GM19324 (cell line): ENCODE measurements at regions not wholly inside any gene's neighbourhood (a gene's known extent, or its start where the extent isn't known, plus 50 kb on each side); places are given as distances from the start of the nearest gene placed in this dataset.
"Not testable (repeated sequence)": the region's sequence is repeated elsewhere in the genome, so short reads cannot be mapped to it uniquely, and the experiment has no call there.

Experiments
- ATAC-seq: cut with Tn5 transposase; IDR thresholded peaks from one replicate; pipeline ENCODE4 v1.9.1; 2021; ENCODE audit warnings: mild to moderate bottlenecking, moderate library complexity; ENCODE audit not compliant: unreplicated experiment, low FRiP score

- not testable (repeated sequence) for ATAC-seq
Measured at GRCh38 chr20:26373066-26373465, 676.4 kb upstream of the ZNF337 start.

- no peak for ATAC-seq
Measured at GRCh38 chr20:26354511-26354910, 657.9 kb upstream of the ZNF337 start.

- ATAC-seq, result no peak
Measured at GRCh38 chr20:26347396-26347795, 650.7 kb upstream of the ZNF337 start.

- ATAC-seq, result not testable (repeated sequence)
Measured at GRCh38 chr20:26340460-26341065, 643.9 kb upstream of the ZNF337 start.

- no peak for ATAC-seq
Measured at GRCh38 chr20:26324177-26324576, 627.5 kb upstream of the ZNF337 start.

DNA sequence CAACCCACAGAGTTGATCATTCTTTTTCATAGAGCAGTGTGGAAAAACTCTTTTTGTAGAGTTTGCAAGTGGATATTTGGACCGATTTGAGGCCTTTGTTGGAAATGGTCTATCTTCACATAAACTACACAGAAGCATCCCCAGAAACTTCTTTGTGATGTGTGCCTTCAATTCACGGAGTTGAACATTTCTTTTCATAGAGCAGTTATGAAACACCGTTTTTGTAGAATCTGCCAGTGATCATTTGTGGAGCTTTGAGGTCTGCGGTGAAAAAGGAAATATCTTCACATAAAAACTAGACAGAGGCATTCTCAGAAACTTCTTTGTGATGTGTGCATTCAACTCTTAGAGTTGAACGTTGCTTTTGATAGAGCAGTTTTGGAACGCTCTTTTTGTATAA is 618.4 kb upstream of the ZNF337 start:
- no peak for ATAC-seq

GRCh38 chr20:26309720-26310119 is 613.1 kb upstream of the ZNF337 start:
- ATAC-seq, result not testable (repeated sequence)

DNA sequence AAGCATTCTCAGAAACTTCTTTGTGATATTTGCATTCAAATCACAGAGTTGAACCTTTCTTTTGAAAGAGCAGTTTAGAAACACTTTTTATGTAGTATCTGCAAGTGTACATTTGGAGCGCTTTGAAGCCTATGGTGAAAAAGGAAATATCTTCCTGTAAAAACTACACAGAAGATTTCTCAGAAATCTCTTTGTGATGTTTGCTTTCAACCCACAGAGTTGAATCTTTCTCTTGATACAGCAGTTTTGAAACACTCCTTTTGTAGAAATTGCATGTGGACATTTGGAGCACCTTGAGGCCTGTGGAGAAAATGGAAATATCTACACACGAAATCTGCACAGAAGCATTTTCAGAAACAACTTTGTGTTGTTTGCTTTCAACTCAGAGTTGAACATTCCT is 612.3 kb upstream of the ZNF337 start:
- no peak for ATAC-seq

DNA sequence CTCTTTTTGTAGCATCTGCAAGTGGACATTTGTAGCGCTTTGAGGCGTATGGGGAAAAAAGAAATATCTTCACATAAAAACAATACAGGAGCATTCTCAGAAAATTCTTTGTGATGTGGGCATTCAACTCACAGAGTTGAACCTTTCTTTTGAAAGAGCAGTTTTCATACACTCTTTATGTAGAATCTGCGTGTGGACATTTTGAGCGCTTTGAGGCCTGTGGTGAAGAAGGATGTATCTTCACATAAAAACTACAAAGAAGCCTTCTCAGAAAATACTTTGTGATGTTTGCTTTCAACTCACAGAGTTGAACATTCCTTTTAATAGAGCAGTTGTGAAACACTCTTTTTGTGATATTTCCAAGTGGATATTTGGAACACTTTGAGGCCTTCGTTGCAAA is 598.4 kb upstream of the ZNF337 start:
- no peak for ATAC-seq

DNA sequence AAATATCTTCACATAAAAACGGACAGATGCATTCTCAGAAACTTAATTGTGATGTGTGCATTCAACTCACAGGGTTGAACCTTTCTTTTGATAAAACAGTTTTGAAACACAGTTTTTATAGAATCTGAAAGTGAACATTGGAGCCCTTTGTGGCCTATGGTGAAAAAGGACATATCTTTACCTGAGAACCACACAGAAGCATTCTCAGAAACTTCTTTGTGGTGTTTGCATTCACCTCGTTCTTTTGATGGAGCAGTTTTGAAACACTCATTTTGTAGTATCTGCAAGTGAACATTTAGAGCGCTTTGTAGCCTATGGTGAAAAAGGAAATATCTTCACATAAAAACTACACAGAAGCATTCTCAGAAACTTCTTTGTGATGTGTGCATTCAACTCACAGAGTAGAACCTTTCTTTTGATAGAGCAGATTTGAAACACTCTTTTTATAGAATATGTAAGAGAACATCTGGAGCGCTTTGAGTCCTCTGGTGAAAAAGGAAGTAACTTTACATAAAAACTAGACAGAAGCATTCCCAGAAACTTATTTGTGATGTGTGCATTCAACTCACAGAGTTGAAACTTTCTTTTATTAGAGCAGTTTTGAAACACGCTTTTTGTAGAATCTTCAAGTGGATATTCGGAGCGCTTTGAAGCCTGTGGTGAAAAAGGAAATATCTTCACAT is 591.9 kb upstream of the ZNF337 start:
- ATAC-seq, result not testable (repeated sequence)

DNA sequence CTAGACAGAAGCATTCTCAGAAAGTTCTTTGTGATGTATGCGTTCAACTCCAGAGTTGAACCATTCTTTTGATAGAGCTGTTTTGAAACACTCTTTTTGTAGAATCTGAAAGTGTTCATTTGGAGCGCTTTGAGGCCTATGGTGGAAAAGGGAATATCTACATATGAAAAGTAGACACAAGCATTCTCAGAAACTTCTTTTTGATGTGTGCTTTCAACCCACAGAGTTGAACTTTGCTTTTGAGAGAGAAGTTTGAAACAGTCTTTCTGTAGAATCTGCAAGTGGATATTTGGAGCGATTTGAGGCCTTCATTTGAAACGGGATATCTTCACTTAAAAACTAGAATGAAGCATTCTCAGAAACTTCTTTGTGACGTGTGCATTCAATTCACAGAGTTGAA is 582.6 kb upstream of the ZNF337 start:
- no peak for ATAC-seq

DNA sequence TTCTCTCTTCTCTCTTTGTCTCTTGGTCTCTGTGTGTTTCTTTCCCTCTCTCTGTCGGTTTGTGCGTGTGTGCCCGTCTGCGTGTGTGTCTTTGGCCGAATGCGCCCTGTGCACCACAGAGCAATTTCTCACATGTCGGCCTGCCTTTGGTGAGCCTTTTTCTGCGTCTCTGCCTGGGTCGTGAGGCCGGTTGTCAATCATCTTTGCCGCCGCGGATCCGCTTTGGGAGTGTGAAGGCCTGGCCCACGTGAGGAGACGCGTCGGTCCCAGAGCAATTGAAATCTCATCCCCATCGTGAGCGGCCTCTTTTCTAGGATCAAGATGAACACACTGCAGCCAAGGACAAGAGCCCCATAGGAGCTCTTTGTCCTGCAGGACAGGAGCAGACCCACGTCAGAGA is 580.7 kb upstream of the ZNF337 start:
- no peak for ATAC-seq

DNA sequence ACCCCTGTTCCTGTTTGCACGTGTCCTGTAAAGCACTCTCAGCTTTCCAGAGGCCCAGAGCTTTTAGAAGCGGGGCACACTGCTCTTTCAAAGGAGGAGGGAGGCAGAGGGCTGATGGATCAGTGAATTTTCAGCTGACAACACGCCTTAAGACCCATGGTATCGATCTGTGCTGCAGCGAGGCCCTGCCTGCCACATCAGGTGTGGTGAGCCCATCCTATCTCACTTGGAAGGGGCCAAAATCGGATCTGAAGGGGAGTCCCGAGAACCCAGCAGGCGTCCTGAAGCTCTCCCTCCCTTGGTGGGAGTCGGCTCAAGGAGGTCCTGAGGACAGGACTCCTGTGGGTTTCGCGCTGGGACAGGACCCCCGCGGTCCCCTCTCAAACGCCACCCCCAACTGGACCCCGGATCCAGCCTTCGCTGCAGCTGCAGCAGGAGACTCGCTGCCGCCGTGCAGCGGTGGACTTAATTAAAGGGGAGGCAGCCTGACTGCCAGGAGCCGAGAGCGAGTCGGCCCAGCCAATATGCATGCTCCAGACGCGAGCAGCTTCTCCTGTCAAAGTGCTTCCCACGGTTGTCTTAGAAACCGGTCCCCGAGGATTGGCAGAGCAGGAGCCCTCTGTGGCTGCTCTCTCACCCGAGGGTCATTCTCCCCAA is 580.0 kb upstream of the ZNF337 start:
- no peak for ATAC-seq

DNA sequence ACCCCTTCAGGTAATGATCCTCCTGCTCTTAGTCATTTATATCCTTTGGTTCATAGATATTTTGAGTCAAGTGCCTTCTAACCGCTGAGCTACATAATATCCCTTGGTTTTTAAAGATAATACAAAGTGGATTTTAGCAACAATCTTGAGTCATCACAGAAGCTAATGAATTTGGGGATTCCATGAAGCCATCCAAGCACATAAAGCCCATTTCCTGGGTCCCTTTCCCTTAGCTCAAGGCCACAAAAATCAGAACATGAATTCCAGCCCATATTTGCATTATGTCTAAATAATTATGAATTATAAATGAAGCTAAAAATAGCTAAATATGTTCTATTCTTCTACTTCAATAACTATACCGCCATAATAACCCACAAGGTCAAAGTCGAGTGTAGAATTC is 572.1 kb upstream of the ZNF337 start:
- ATAC-seq, result not testable (repeated sequence)

DNA sequence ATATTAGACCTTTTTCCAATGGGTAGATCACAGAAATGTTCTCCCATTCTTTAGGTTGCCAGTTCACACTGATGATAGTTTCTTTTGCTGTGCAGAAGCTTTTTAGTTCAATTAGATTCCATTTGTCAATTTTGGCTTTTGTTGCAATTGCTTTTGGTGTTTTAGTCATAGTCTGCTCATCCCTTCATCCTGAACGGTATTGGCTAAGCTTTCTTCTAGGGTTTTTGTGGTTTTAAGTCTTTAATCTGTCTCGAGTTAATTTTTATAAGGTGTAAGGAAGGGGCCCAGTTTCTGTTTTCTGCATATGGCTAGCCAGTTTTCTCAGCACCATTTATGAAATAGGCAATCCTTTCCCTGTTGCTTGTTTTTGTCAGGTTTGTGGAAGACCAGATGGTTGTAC is 564.3 kb upstream of the ZNF337 start:
- not testable (repeated sequence) for ATAC-seq

DNA sequence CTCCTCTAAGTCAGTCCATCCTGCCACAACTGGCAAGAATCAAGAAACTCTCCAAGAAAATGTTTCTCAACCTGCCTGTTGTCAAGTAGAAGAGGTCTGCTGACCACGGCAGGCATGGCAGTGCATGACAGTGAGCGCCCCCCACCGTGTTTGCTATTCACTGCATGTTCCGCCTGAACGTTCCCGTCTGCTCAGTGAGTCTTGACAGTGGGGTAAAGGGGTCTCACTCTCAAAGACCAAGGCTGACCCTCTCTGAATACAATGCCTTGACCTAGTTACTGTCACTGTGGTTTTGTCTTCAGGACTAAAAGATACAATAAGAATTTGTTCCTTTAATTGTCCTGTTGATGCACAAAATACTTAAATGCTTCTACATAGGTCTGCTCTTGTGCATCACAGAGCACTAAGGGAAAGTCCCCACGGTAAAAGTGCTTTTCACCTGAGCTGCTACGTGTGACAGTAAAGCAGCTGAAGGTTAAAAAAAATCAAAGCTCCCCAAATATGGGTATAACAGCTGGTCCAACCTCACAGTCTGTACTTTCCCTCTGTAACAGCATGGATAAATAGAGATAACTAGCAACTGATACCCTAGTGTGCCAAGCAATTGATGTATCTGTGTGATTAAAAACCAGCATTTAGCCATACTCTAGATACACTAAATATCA is 555.8 kb upstream of the ZNF337 start:
- ATAC-seq, result not testable (repeated sequence)

DNA sequence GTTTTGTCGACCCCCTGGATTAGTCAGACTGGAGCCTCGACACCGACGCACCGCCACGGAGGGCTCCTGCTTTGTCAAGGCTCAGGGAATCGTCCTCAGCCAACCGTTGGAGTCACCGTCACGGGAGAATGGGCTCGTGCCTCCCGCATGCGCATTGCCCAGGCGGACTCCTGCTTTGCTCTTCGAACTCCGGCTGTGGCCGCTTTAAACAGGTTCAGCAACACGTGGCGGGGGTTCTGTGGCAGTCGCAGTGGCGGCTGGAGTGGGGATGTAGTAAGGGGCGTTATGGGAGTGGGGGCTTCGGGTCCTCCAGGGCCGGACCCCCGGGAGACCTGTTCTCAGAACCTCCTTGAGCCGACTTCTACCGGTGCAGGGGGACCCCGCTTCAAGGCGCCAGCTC is 554.7 kb upstream of the ZNF337 start:
- ATAC-seq, result not testable (repeated sequence)

GRCh38 chr20:26250249-26251114 is 553.8 kb upstream of the ZNF337 start:
- not testable (repeated sequence) for ATAC-seq

GRCh38 chr20:26243731-26244130 is 547.1 kb upstream of the ZNF337 start:
- no peak for ATAC-seq

DNA sequence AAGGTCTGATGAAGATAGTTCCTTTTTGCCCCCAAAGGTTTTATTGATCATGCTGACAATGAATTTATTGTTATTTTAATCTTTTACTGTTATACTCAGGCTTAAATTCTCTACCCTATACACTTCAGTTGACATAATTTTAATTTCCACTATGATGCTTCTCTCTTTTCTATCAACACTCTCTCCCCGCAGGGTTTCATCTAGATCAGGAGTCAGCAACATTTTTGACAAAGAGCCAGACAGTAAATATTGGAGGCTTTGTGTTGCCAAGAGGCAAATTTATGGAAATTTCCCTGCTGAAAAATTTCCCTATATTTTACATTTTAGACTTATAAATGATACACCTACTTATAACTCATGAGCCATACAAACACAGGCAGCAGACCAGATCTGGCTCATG is 524.0 kb upstream of the ZNF337 start:
- ATAC-seq, result not testable (repeated sequence)
